GM12865 (cell line): ENCODE measurements at regions not wholly inside any gene's neighbourhood (a gene's known extent, or its start where the extent isn't known, plus 50 kb on each side); places are given as distances from the start of the nearest gene placed in this dataset.
"Not testable (repeated sequence)": the region's sequence is repeated elsewhere in the genome, so short reads cannot be mapped to it uniquely, and the experiment has no call there.

Experiments
- DNase-seq: peaks from one replicate; pipeline ENCODE4 v3.0.0; 2010; ENCODE audit warnings: low read depth
- H3K4me3 ChIP-seq: 2 replicates; pipeline ENCODE4 v1.5.1; 2011; ENCODE audit warnings: mild to moderate bottlenecking, low read depth, low read length, control low read depth
- CTCF ChIP-seq: IDR thresholded peaks from 2 replicates; pipeline ENCODE4 v1.5.1; 2011; ENCODE audit warnings: low read length, control low read depth, low read depth, inconsistent platforms; ENCODE audit not compliant: insufficient read depth; ENCODE audit errors: missing control alignments

- no peak for TF ChIP-seq CTCF
- no peak for DNase-seq
- H3K4me3 ChIP-seq, result no peak overlapping the region
Observed at GRCh38 chr5:17099946-17100345, 117.5 kb upstream of the BASP1 start.

GRCh38 chr5:17103461-17103860 is 114.0 kb upstream of the BASP1 start:
- no peak for DNase-seq
- no peak for TF ChIP-seq CTCF
- H3K4me3 ChIP-seq, result no peak overlapping the region

- DNase-seq, result no peak
- no peak overlapping the region for H3K4me3 ChIP-seq
Observed at GRCh38 chr5:17105744-17106418, 111.5 kb upstream of the BASP1 start.

GRCh38 chr5:17106521-17106920 is 110.9 kb upstream of the BASP1 start:
- no peak for DNase-seq
- no peak overlapping the region for H3K4me3 ChIP-seq
- TF ChIP-seq CTCF, result no peak

More at GRCh38 chr5:17105744-17106418, 111.5 kb upstream of the BASP1 start:
- TF ChIP-seq CTCF, result no peak

GRCh38 chr5:17112091-17112716 is 105.2 kb upstream of the BASP1 start:
- H3K4me3 ChIP-seq, DNase-seq: not testable (repeated sequence)

- no peak for TF ChIP-seq CTCF
- no peak for DNase-seq
- H3K4me3 ChIP-seq, result no peak overlapping the region
Observed at GRCh38 chr5:17113174-17113958, 104.1 kb upstream of the BASP1 start.

- TF ChIP-seq CTCF, result no peak
- no peak overlapping the region for H3K4me3 ChIP-seq
- no peak for DNase-seq
Observed at GRCh38 chr5:17114233-17114632, 103.2 kb upstream of the BASP1 start.
